ENCODE measurements at regions not wholly inside any gene's neighbourhood (a gene's known extent, or its start where the extent isn't known, plus 50 kb on each side); places are given as distances from the start of the nearest gene placed in this dataset.

DNA sequence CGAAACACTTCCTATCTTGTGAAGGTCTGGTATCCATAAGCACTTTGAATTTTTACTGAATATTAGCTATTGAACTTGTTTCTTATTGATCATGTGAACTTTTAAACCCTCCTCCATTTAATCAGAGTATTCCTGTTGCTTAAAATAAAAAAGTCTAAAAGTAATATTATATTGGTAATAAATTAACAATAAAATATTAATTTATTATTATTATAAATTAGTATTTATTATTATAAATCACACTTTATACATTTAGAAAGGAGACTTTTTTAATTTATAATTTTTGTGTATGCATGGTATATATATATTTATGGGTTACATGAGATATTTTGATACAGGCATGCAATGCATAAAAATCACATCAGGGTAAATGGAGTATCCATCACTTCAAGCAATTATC, 295.4 kb upstream of the NETO1 start:
- TF ChIP-seq, protein P1, sequence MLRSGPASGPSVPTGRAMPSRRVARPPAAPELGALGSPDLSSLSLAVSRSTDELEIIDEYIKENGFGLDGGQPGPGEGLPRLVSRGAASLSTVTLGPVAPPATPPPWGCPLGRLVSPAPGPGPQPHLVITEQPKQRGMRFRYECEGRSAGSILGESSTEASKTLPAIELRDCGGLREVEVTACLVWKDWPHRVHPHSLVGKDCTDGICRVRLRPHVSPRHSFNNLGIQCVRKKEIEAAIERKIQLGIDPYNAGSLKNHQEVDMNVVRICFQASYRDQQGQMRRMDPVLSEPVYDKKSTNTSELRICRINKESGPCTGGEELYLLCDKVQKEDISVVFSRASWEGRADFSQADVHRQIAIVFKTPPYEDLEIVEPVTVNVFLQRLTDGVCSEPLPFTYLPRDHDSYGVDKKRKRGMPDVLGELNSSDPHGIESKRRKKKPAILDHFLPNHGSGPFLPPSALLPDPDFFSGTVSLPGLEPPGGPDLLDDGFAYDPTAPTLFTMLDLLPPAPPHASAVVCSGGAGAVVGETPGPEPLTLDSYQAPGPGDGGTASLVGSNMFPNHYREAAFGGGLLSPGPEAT (IDR thresholded peaks at IDR 0.05; ENCODE audit: low read depth), result no peak
- TF ChIP-seq, protein P2, sequence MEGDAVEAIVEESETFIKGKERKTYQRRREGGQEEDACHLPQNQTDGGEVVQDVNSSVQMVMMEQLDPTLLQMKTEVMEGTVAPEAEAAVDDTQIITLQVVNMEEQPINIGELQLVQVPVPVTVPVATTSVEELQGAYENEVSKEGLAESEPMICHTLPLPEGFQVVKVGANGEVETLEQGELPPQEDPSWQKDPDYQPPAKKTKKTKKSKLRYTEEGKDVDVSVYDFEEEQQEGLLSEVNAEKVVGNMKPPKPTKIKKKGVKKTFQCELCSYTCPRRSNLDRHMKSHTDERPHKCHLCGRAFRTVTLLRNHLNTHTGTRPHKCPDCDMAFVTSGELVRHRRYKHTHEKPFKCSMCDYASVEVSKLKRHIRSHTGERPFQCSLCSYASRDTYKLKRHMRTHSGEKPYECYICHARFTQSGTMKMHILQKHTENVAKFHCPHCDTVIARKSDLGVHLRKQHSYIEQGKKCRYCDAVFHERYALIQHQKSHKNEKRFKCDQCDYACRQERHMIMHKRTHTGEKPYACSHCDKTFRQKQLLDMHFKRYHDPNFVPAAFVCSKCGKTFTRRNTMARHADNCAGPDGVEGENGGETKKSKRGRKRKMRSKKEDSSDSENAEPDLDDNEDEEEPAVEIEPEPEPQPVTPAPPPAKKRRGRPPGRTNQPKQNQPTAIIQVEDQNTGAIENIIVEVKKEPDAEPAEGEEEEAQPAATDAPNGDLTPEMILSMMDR (IDR thresholded peaks at IDR 0.05 in 2 of 3, conservative IDR thresholded peaks at IDR 0.05 in 1 of 3; ENCODE audit: control insufficient read depth in 2 of 3, extremely low read depth in 1 of 3, insufficient read depth in 1 of 3, low read depth in 3 of 3, low read length in 3 of 3), result no peak
- TF ChIP-seq ATF7 (IDR thresholded peaks at IDR 0.05; ENCODE audit: low read depth), result no peak
- TF ChIP-seq BRCA1 (IDR thresholded peaks at IDR 0.05; ENCODE audit: low read depth, low read length), result no peak
- no peak for TF ChIP-seq YY1 (IDR thresholded peaks at IDR 0.05; ENCODE audit: low read depth, low read length)
- TF ChIP-seq MXI1 (IDR thresholded peaks at IDR 0.05; ENCODE audit: low read depth, low read length), result no peak
